ENCODE measurements at regions not wholly inside any gene's neighbourhood (a gene's known extent, or its start where the extent isn't known, plus 50 kb on each side); places are given as distances from the start of the nearest gene placed in this dataset.

- no peak overlapping the region for H3K18ac ChIP-seq (ENCODE audit: insufficient read length, low read depth, low read length)
- no peaks in the 10 kb centered on the region for H3K4me1 ChIP-seq (ENCODE audit: insufficient read depth, low read length)
- Mint-ChIP-seq H3K27me3 (ENCODE audit: low read depth) (no peaks in the 10 kb centered on the region), H3K9me3 (peaks cover 3 to 17% of the 10 kb centered on the region in 2 experiments), H3K27ac (no peak overlapping the region), H3K36me3 (ENCODE audit: insufficient read depth in 1 of 3, low read depth in 3 of 3) (peaks cover 6 to 10% (median 7%) of the 10 kb centered on the region in 3 experiments; a peak in 5 of 7 replicates), H3K4me3 (no peak overlapping the region), H3K4me1 (peaks cover 0 to 3% of the 10 kb centered on the region in 2 experiments; a peak in 2 of 4 replicates)
- no peak overlapping the region for H3K9ac ChIP-seq (ENCODE audit: extremely low read depth, insufficient read length, low read length)
- no peak overlapping the region for H4K5ac ChIP-seq (ENCODE audit: insufficient read length, low read depth, low read length)
- no peak overlapping the region for H3K14ac ChIP-seq (ENCODE audit: insufficient read depth, low read length)
- no CpG with 5 or more reads among the region's 1 CpG for WGBS (ENCODE audit: extremely low coverage, insufficient read length, low lambda C conversion rate)
- H3K4ac ChIP-seq (ENCODE audit: low read depth, low read length), result no peak overlapping the region
- H2BK120ac ChIP-seq (ENCODE audit: low read depth, low read length, poor library complexity, severe bottlenecking), result no peak overlapping the region
- no peak overlapping the region for H4K91ac ChIP-seq (ENCODE audit: insufficient read length, low read depth, low read length)
- H2BK15ac ChIP-seq (ENCODE audit: low read depth, low read length), result no peak overlapping the region
- H4K20me1 ChIP-seq (ENCODE audit: control insufficient read depth, insufficient read depth, insufficient read length), result no peaks in the 10 kb centered on the region
- no peak for DNase-seq
- H3K4me2 ChIP-seq (ENCODE audit: insufficient read depth, insufficient read length, low read length), result no peak overlapping the region
- H3K9me3 ChIP-seq (ENCODE audit: control insufficient read depth, low read depth, low read length), result no peaks in the 10 kb centered on the region
- H2BK20ac ChIP-seq (ENCODE audit: low read depth, low read length, poor library complexity, severe bottlenecking), result no peak overlapping the region
- H3K79me1 ChIP-seq (ENCODE audit: insufficient read depth, low read depth, low read length, poor library complexity, severe bottlenecking), result no peaks in the 10 kb centered on the region
- no peaks in the 10 kb centered on the region for H3K27me3 ChIP-seq (ENCODE audit: insufficient read depth, low read length)
- H2AK5ac ChIP-seq (ENCODE audit: insufficient read length, low read length), result no peak overlapping the region
- H4K8ac ChIP-seq (replicated peaks; ENCODE audit: insufficient read length, low read depth, low read length), result no peak overlapping the region
- no peaks in the 10 kb centered on the region for H3K23me2 ChIP-seq (ENCODE audit: insufficient read length, low read depth, low read length, poor library complexity, severe bottlenecking)
- no peak overlapping the region for H3K23ac ChIP-seq (ENCODE audit: insufficient read length, low read depth, low read length)
- no peak overlapping the region for H3T11ph ChIP-seq (ENCODE audit: low read length)
- no peak for TF ChIP-seq CTCF (conservative IDR thresholded peaks at IDR 0.05)
- no peak overlapping the region for H2BK12ac ChIP-seq (ENCODE audit: insufficient read length, low read depth, low read length)
- H3K56ac ChIP-seq (ENCODE audit: insufficient read length, low read depth, low read length), result no peak overlapping the region
- H3K79me2 ChIP-seq (ENCODE audit: insufficient read depth, low read length), result no peaks in the 10 kb centered on the region
- no peak overlapping the region for H2AFZ ChIP-seq (ENCODE audit: low read length)
- H3K27ac ChIP-seq (ENCODE audit: insufficient read length, low read depth, low read length), result no peak overlapping the region
- no peak overlapping the region for H2BK5ac ChIP-seq (ENCODE audit: insufficient read length, low read length)
These were observed 240.6 kb upstream of the MAP3K1 start for GRCh38 chr5:56574778-56575177.

Measured in H9 (cell line).